NB4 (cell line): ENCODE measurements at regions not wholly inside any gene's neighbourhood (a gene's known extent, or its start where the extent isn't known, plus 50 kb on each side); places are given as distances from the start of the nearest gene placed in this dataset.

ENCODE experiments used
- DNase-seq: peaks from one replicate; pipeline ENCODE4 v3.0.0; 2010; ENCODE audit warnings: low read depth
- H3K4me3 ChIP-seq: one replicate; pipeline ENCODE4 v1.5.1; 2011; ENCODE audit warnings: mild to moderate bottlenecking, low read depth, low read length, moderate library complexity
- CTCF ChIP-seq: IDR thresholded peaks from one replicate; pipeline ENCODE4 v1.5.1; 2012; ENCODE audit warnings: low read depth, low read length
- MAX ChIP-seq: IDR thresholded peaks from 2 replicates; pipeline ENCODE4 v1.6.1; 2011; ENCODE audit warnings: low read depth, low read length
- MYC ChIP-seq: IDR thresholded peaks from 2 replicates; pipeline ENCODE4 v1.6.1; 2011; ENCODE audit warnings: low read depth, low read length
- POLR2A ChIP-seq: IDR thresholded peaks from 2 replicates; pipeline ENCODE4 v1.6.1; 2011; ENCODE audit warnings: mild to moderate bottlenecking; ENCODE audit not compliant: insufficient read length; ENCODE audit errors: extremely low read depth

GRCh38 chr20:56808732-56809131, 179.6 kb downstream of the TFAP2C start:
- no peak overlapping the region for H3K4me3 ChIP-seq
- no peak for DNase-seq
- TF ChIP-seq MAX: no peak
- TF ChIP-seq POLR2A: no peak
- no peak for TF ChIP-seq CTCF
- TF ChIP-seq MYC: no peak

GRCh38 chr20:56809668-56810067, 180.6 kb downstream of the TFAP2C start:
- DNase-seq: no peak
- no peak overlapping the region for H3K4me3 ChIP-seq
- TF ChIP-seq MAX (no peak), CTCF (no peak), MYC (no peak), POLR2A (no peak)

DNA sequence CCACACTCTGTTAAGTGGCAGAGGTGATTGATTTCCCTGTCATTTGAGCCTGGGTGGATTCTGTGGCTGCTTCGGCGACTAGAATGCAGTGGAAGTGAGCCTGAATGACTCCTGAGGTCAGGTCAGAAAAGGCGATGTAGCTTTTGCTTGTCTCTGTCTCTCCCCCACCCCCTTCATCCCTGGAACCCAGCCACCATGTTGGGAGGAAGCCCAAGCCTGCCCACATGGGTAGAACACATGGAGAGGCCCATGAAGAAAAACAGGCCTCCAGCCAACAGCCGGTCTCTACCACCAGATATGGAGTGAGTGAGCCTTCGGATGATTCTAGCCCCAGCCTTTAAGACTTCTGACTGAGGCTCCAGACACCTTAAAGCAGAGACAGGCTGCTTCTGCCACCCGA, 181.0 kb downstream of the TFAP2C start:
- no peak for TF ChIP-seq MYC
- TF ChIP-seq POLR2A: no peak
- no peak for TF ChIP-seq MAX
- TF ChIP-seq CTCF: no peak
- H3K4me3 ChIP-seq: no peak overlapping the region

DNA sequence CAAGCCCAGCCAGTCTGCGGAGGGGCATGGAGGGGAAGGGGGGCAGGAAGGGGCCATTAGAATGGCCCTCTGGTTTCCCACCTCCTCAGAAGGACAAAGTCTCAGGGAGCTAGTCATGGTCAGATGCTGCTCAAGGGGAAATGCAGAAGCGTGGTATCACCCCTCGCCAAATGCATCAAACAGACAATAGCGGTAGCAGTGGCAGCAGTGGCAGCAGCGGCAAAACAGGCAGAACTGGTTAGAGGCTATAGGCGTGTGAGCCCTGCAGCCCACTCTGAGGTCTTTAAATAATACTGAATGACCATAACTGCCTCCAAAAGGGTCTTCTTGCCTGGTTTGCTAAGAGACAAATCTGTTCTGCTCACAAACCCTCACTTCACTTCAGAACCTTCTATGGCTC, 186.7 kb downstream of the TFAP2C start:
- peak; percentile 66 for DNase-seq
- TF ChIP-seq POLR2A (no peak), MAX (no peak), CTCF (no peak), MYC (no peak)
- H3K4me3 ChIP-seq: peak overlapping the region; percentile 37

More for the DNA sequence above, 181.0 kb downstream of the TFAP2C start:
- DNase-seq: no peak

DNA sequence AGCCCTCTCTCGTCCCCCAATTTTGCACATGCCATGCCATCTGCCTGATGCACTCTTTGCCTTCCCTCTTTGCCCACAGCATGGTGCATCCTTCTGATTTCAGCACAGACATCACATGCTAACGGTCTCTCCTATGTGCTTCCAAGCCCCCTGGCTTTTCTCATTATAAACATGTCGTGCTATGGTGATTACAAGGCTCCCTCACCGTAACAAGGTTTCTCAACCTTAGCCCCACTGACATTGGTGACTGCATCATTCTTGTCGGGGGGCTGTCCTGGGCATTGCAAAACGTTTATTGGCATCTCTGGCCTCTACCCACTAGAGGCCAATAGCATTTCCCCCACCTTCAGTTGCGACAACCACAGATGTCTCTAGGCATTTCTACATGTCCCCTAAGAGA, 187.2 kb downstream of the TFAP2C start:
- TF ChIP-seq MAX (peak; percentile 83), POLR2A (no peak), MYC (peak; percentile 85; the same call in 1 of the 2 replicates)
- peak; percentile 98 for DNase-seq
- no peak overlapping the region for H3K4me3 ChIP-seq

DNA sequence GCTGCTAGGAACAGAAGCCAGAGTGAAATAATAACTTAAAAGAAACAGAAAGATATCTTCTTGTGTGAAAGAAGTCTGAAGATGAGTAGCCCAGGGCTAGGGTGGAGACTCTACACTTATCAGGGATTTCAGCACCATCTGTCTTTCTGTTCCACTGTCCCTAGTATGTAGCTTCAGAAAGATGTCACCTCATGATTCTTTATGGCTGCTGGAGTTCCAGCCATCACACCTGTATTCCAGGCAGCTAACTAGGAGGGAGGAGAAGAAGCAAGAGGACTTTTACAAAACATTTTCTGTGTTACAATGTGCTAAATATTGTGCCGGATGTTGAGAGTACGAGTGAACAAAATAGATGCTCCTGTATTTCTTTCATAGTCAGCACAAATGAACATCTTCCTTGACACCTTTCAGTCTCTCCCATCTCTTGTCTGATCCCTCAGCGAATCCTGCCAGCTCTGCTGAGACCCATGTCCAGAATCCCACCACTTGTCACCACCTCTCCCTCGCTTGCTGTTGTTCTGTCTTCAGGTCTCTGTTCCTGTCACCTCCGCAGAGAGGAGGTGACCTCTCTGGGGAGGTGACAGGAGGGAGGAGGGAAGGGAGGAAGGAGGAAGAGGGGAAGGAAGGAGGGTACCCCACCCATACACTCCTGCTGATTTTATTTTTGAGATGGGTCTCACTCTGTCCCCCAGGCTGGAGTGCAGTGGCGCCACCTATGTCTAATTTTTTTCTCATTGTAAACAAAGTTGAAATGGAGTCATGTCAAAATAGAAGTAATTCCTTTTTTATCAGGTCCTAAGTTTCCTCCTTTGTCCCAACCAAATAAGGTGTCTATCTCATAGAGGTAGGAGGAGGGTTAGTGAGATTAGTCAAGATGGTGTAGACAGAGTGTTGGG, 188.9 kb downstream of the TFAP2C start:
- no peak overlapping the region for H3K4me3 ChIP-seq
- DNase-seq: peak; percentile 46
- TF ChIP-seq POLR2A: no peak
- peak; percentile 30 for TF ChIP-seq CTCF
